Neutrophil (primary cell): ENCODE measurements at regions not wholly inside any gene's neighbourhood (a gene's known extent, or its start where the extent isn't known, plus 50 kb on each side); places are given as distances from the start of the nearest gene placed in this dataset.
"Not testable (repeated sequence)": the region's sequence is repeated elsewhere in the genome, so short reads cannot be mapped to it uniquely, and the experiment has no call there.

Experiments
- H3K27ac ChIP-seq: fragments of 200-600 bp; sonication (generic); 2 replicates; pipeline ENCODE4 v1.5.1; 2016; ENCODE audit warnings: mild to moderate bottlenecking, moderate library complexity
- H3K27me3 ChIP-seq: fragments of 200-600 bp; sonication (generic); 2 replicates; pipeline ENCODE4 v1.6.0; 2016; ENCODE audit warnings: mild to moderate bottlenecking
- H3K36me3 ChIP-seq: fragments of 200-600 bp; sonication (generic); 2 replicates; pipeline ENCODE4 v1.5.1; 2017
- H3K4me1 ChIP-seq, 2 experiments: fragments of 200-600 bp in 1 of 2; sonication (generic) in 1 of 2; 1 replicate in 1 of 2; 2 replicates in 1 of 2; pipeline versions ENCODE4 v1.5.1 to v1.6.1; 2013 to 2016; ENCODE audit warnings: low read depth in 1 of 2, low read length in 1 of 2, mild to moderate bottlenecking in 1 of 2, moderate library complexity in 1 of 2; ENCODE audit not compliant: control insufficient read depth in 1 of 2, insufficient read depth in 1 of 2
- H3K4me3 ChIP-seq, 2 experiments: fragments of 200-600 bp in 1 of 2; sonication (generic) in 1 of 2; 1 replicate in 1 of 2; 2 replicates in 1 of 2; pipeline ENCODE4 v1.5.1; 2013 to 2016; ENCODE audit warnings: low read depth in 1 of 2, low read length in 1 of 2, mild to moderate bottlenecking in 1 of 2, moderate library complexity in 1 of 2
- H3K9me3 ChIP-seq: fragments of 200-600 bp; sonication (generic); 2 replicates; pipeline ENCODE4 v1.5.1; 2016
- CTCF ChIP-seq: fragments of 200-600 bp; sonication (generic); IDR thresholded peaks from 2 replicates; pipeline ENCODE4 v1.5.1; 2016; ENCODE audit warnings: antibody characterized with exemption

- Histone ChIP-seq H3K4me1 (no peaks in the 10 kb centered on the region), H3K27ac (no peak overlapping the region), H3K9me3 (no peaks in the 10 kb centered on the region), H3K36me3 (no peaks in the 10 kb centered on the region), H3K4me3 (no peak overlapping the region), H3K27me3 (no peaks in the 10 kb centered on the region)
- TF ChIP-seq CTCF = no peak
Measured at GRCh38 chr6:58073263-58073662, 755.8 kb downstream of the PRIM2 start.

GRCh38 chr6:58090067-58090466 is 772.6 kb downstream of the PRIM2 start:
- H3K27ac ChIP-seq, H3K36me3 ChIP-seq, H3K4me1 ChIP-seq, H3K9me3 ChIP-seq, H3K27me3 ChIP-seq, H3K4me3 ChIP-seq: not testable (repeated sequence)

GRCh38 chr6:58097251-58097650 is 779.8 kb downstream of the PRIM2 start:
- not testable (repeated sequence) for H3K4me1 ChIP-seq, H3K27me3 ChIP-seq, H3K36me3 ChIP-seq, H3K9me3 ChIP-seq, H3K27ac ChIP-seq, H3K4me3 ChIP-seq

- H3K27ac ChIP-seq = no peak overlapping the region
- no peaks in the 10 kb centered on the region for H3K27me3 ChIP-seq
- no peaks in the 10 kb centered on the region for H3K9me3 ChIP-seq
- no peak for TF ChIP-seq CTCF
- H3K4me3 ChIP-seq = no peak overlapping the region
- no peaks in the 10 kb centered on the region for H3K36me3 ChIP-seq
- no peaks in the 10 kb centered on the region for H3K4me1 ChIP-seq
Measured at GRCh38 chr6:58113960-58114359, 796.5 kb downstream of the PRIM2 start.

GRCh38 chr6:58117162-58117561 is 799.7 kb downstream of the PRIM2 start:
- not testable (repeated sequence) for H3K9me3 ChIP-seq, H3K27me3 ChIP-seq, H3K4me3 ChIP-seq, H3K4me1 ChIP-seq, H3K27ac ChIP-seq, H3K36me3 ChIP-seq

GRCh38 chr6:58121616-58122015 is 804.2 kb downstream of the PRIM2 start:
- H3K4me1 ChIP-seq, H3K9me3 ChIP-seq, H3K4me3 ChIP-seq, H3K27me3 ChIP-seq, H3K36me3 ChIP-seq, H3K27ac ChIP-seq: not testable (repeated sequence)

- not testable (repeated sequence) for H3K4me3 ChIP-seq, H3K27ac ChIP-seq, H3K4me1 ChIP-seq, H3K36me3 ChIP-seq, H3K9me3 ChIP-seq, H3K27me3 ChIP-seq
Measured at GRCh38 chr6:58123770-58124169, 806.3 kb downstream of the PRIM2 start.

- H3K36me3 ChIP-seq, H3K4me3 ChIP-seq: not testable (repeated sequence)
Measured at GRCh38 chr6:58128549-58128948, 811.1 kb downstream of the PRIM2 start.

GRCh38 chr6:58129098-58129497 is 811.7 kb downstream of the PRIM2 start:
- not testable (repeated sequence) for H3K9me3 ChIP-seq, H3K36me3 ChIP-seq, H3K4me1 ChIP-seq, H3K4me3 ChIP-seq, H3K27me3 ChIP-seq, H3K27ac ChIP-seq

More at GRCh38 chr6:58128549-58128948, 811.1 kb downstream of the PRIM2 start:
- not testable (repeated sequence) for H3K4me1 ChIP-seq, H3K27me3 ChIP-seq, H3K27ac ChIP-seq, H3K9me3 ChIP-seq

GRCh38 chr6:58139746-58140145 is 822.3 kb downstream of the PRIM2 start:
- H3K27ac ChIP-seq, H3K4me1 ChIP-seq, H3K27me3 ChIP-seq, H3K9me3 ChIP-seq, H3K4me3 ChIP-seq, H3K36me3 ChIP-seq: not testable (repeated sequence)

GRCh38 chr6:58171025-58171424 is 853.6 kb downstream of the PRIM2 start:
- H3K27ac ChIP-seq, H3K9me3 ChIP-seq, H3K4me1 ChIP-seq, H3K36me3 ChIP-seq, H3K4me3 ChIP-seq, H3K27me3 ChIP-seq: not testable (repeated sequence)

- H3K4me1 ChIP-seq, H3K9me3 ChIP-seq, H3K27me3 ChIP-seq, H3K27ac ChIP-seq, H3K36me3 ChIP-seq, H3K4me3 ChIP-seq: not testable (repeated sequence)
Measured at GRCh38 chr6:58181557-58182065, 864.2 kb downstream of the PRIM2 start.

GRCh38 chr6:58185300-58185699 is 867.9 kb downstream of the PRIM2 start:
- not testable (repeated sequence) for H3K4me1 ChIP-seq, H3K36me3 ChIP-seq

More at GRCh38 chr6:58185300-58185699, 867.9 kb downstream of the PRIM2 start:
- not testable (repeated sequence) for H3K4me3 ChIP-seq, H3K9me3 ChIP-seq, H3K27ac ChIP-seq, H3K27me3 ChIP-seq
